Fibroblast of lung (primary cell): ENCODE measurements at regions not wholly inside any gene's neighbourhood (a gene's known extent, or its start where the extent isn't known, plus 50 kb on each side); places are given as distances from the start of the nearest gene placed in this dataset.
"Not testable (repeated sequence)": the region's sequence is repeated elsewhere in the genome, so short reads cannot be mapped to it uniquely, and the experiment has no call there.

Experiments
- DNase-seq, 2 donors: peaks; one replicate each; pipeline versions ENCODE4 v3.0.0 to v3.0.0-alpha.2; 2010; ENCODE audit warnings: low read depth in 2 of 2
- H2AFZ ChIP-seq: 2 replicates; pipeline ENCODE4 v1.5.1; 2012; ENCODE audit warnings: low read length, control low read depth, inconsistent platforms
- H3K27ac ChIP-seq: 2 replicates; pipeline ENCODE4 v1.5.1; 2011; ENCODE audit warnings: low read length, control low read depth; ENCODE audit not compliant: insufficient read depth
- H3K27me3 ChIP-seq: 2 replicates; pipeline ENCODE4 v1.5.1; 2011; ENCODE audit warnings: mild to moderate bottlenecking, low read length; ENCODE audit not compliant: control insufficient read depth, insufficient read depth
- H3K36me3 ChIP-seq: 2 replicates; pipeline ENCODE4 v1.5.1; 2011; ENCODE audit warnings: low read length; ENCODE audit not compliant: control insufficient read depth, insufficient read depth
- H3K4me1 ChIP-seq: 2 replicates; pipeline ENCODE4 v1.5.1; 2011; ENCODE audit warnings: low read length; ENCODE audit not compliant: control insufficient read depth, insufficient read depth; ENCODE audit errors: extremely low read depth
- H3K4me2 ChIP-seq: 2 replicates; pipeline ENCODE4 v1.5.1; 2011; ENCODE audit warnings: low read length, control low read depth; ENCODE audit not compliant: insufficient read depth; ENCODE audit errors: extremely low read depth
- H3K4me3 ChIP-seq, 4 experiments: fragments of 200-600 bp in 1 of 4; sonication (generic) in 1 of 4; replicated peaks in 1 of 4; 2 replicates each; pipeline ENCODE4 v1.5.1; 2011 to 2016; ENCODE audit warnings: low read length in 4 of 4, low read depth in 3 of 4, mild to moderate bottlenecking in 3 of 4, control low read depth in 2 of 4, inconsistent platforms in 1 of 4, mixed read lengths in 1 of 4; ENCODE audit not compliant: insufficient read depth in 1 of 4; ENCODE audit errors: control extremely low read depth in 1 of 4
- H3K79me2 ChIP-seq: 2 replicates; pipeline ENCODE4 v1.5.1; 2012; ENCODE audit warnings: mild to moderate bottlenecking, low read length, inconsistent platforms; ENCODE audit not compliant: control insufficient read depth, insufficient read depth
- H3K9ac ChIP-seq: 2 replicates; pipeline ENCODE4 v1.5.1; 2011; ENCODE audit warnings: mild to moderate bottlenecking, low read length, control low read depth; ENCODE audit not compliant: insufficient read depth
- H3K9me3 ChIP-seq: 2 replicates; pipeline ENCODE4 v1.5.1; 2012; ENCODE audit warnings: low read depth, low read length; ENCODE audit not compliant: control insufficient read depth, insufficient read depth
- H4K20me1 ChIP-seq: 2 replicates; pipeline ENCODE4 v1.5.1; 2011; ENCODE audit warnings: low read length; ENCODE audit not compliant: control insufficient read depth, insufficient read depth; ENCODE audit errors: extremely low read depth
- EZH2 ChIP-seq: IDR thresholded peaks from 2 replicates; pipeline ENCODE4 v1.5.1; 2012; ENCODE audit warnings: low read length, control low read depth, mild to moderate bottlenecking; ENCODE audit errors: missing control alignments
- TF ChIP-seq, protein P1 (sequence below), 2 donors: IDR thresholded peaks in 1 of 2; conservative IDR thresholded peaks in 1 of 2; 1 replicate in 1 of 2; 2 replicates in 1 of 2; pipeline ENCODE4 v1.5.1; 2011 to 2012; ENCODE audit warnings: low read length in 2 of 2, control low read depth in 1 of 2, inconsistent platforms in 1 of 2, low read depth in 1 of 2, mild to moderate bottlenecking in 1 of 2

GRCh38 chr1:213600879-213601278 lies 386.9 kb upstream of the PROX1 start:
- TF ChIP-seq, protein P1, sequence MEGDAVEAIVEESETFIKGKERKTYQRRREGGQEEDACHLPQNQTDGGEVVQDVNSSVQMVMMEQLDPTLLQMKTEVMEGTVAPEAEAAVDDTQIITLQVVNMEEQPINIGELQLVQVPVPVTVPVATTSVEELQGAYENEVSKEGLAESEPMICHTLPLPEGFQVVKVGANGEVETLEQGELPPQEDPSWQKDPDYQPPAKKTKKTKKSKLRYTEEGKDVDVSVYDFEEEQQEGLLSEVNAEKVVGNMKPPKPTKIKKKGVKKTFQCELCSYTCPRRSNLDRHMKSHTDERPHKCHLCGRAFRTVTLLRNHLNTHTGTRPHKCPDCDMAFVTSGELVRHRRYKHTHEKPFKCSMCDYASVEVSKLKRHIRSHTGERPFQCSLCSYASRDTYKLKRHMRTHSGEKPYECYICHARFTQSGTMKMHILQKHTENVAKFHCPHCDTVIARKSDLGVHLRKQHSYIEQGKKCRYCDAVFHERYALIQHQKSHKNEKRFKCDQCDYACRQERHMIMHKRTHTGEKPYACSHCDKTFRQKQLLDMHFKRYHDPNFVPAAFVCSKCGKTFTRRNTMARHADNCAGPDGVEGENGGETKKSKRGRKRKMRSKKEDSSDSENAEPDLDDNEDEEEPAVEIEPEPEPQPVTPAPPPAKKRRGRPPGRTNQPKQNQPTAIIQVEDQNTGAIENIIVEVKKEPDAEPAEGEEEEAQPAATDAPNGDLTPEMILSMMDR (conservative IDR thresholded peaks at IDR 0.05 in 1 of 2, IDR thresholded peaks at IDR 0.05 in 1 of 2; ENCODE audit: low read depth in 1 of 2, low read length in 2 of 2) = no peak
- TF ChIP-seq EZH2 = no peak
- no peaks in the 10 kb centered on the region for H3K36me3 ChIP-seq
- H3K4me2 ChIP-seq = no peak overlapping the region
- H3K9me3 ChIP-seq = no peaks in the 10 kb centered on the region
- H3K4me1 ChIP-seq = no peaks in the 10 kb centered on the region
- no peaks in the 10 kb centered on the region for H3K27me3 ChIP-seq
- no peak overlapping the region for H3K9ac ChIP-seq
- H3K27ac ChIP-seq = no peak overlapping the region
- H3K4me3 ChIP-seq = no peak overlapping the region
- H2AFZ ChIP-seq = no peak overlapping the region
- DNase-seq = no peak
- H3K79me2 ChIP-seq = no peaks in the 10 kb centered on the region
- no peaks in the 10 kb centered on the region for H4K20me1 ChIP-seq

- H3K4me1 ChIP-seq, H3K36me3 ChIP-seq, H4K20me1 ChIP-seq, H2AFZ ChIP-seq, H3K4me2 ChIP-seq, H3K27me3 ChIP-seq, H3K27ac ChIP-seq, H3K9ac ChIP-seq, H3K4me3 ChIP-seq, H3K9me3 ChIP-seq, H3K79me2 ChIP-seq, DNase-seq: not testable (repeated sequence)
Observed at GRCh38 chr1:213601705-213602104, 386.1 kb upstream of the PROX1 start.

GRCh38 chr1:213602796-213603486 lies 384.8 kb upstream of the PROX1 start:
- H3K9ac ChIP-seq = no peak overlapping the region
- no peaks in the 10 kb centered on the region for H3K36me3 ChIP-seq
- H3K9me3 ChIP-seq = no peaks in the 10 kb centered on the region
- no peak overlapping the region for H3K27ac ChIP-seq
- TF ChIP-seq, protein P1 (conservative IDR thresholded peaks at IDR 0.05 in 1 of 2, IDR thresholded peaks at IDR 0.05 in 1 of 2; ENCODE audit: low read depth in 1 of 2, low read length in 2 of 2) = no peak
- TF ChIP-seq EZH2 = no peak
- H3K4me2 ChIP-seq = no peak overlapping the region
- no peaks in the 10 kb centered on the region for H3K4me1 ChIP-seq
- no peak overlapping the region for H3K4me3 ChIP-seq
- H2AFZ ChIP-seq = no peak overlapping the region
- no peak for DNase-seq
- H3K79me2 ChIP-seq = no peaks in the 10 kb centered on the region
- H3K27me3 ChIP-seq = no peaks in the 10 kb centered on the region
- H4K20me1 ChIP-seq = no peaks in the 10 kb centered on the region
